Activated B cell treated with CpG ODN at 0.5 μM for 24 hours (primary cell): ENCODE measurements at regions not wholly inside any gene's neighbourhood (a gene's known extent, or its start where the extent isn't known, plus 50 kb on each side); places are given as distances from the start of the nearest gene placed in this dataset.

Experiments
- ATAC-seq: fragments of 200-7000 bp; cut with Tn5 transposase; one replicate; pipeline ENCODE4 v1.10.0; 2021; ENCODE audit warnings: low read depth, mild to moderate bottlenecking, moderate library complexity
- CTCF ChIA-PET: fragments of 350-600 bp; sonication (Branson Sonifier 250); formaldehyde crosslinking; loops from one replicate; lab custom pipeline; 2021; ENCODE audit warnings: antibody characterized with exemption; lab: Charles Lee
- POLR2A ChIA-PET: fragments of 350-600 bp; sonication (Branson Sonifier 250); formaldehyde crosslinking; loops from one replicate; lab custom pipeline; 2021; ENCODE audit warnings: antibody characterized with exemption; lab: Charles Lee
- DNase-seq: peaks from one replicate; pipeline ENCODE4 v3.0.0; 2022
- H3K27ac Mint-ChIP-seq: one replicate; pipeline ENCODE4 v1.8.0; 2020; ENCODE audit warnings: mixed read lengths
- H3K27me3 Mint-ChIP-seq: one replicate; pipeline ENCODE4 v1.8.0; 2021; ENCODE audit warnings: mixed read lengths
- H3K36me3 Mint-ChIP-seq: one replicate; pipeline ENCODE4 v1.8.0; 2021; ENCODE audit warnings: low read depth, mixed read lengths
- H3K4me1 Mint-ChIP-seq: one replicate; pipeline ENCODE4 v1.8.0; 2021; ENCODE audit warnings: mixed read lengths
- H3K4me3 Mint-ChIP-seq: one replicate; pipeline ENCODE4 v1.8.0; 2020; ENCODE audit warnings: mild to moderate bottlenecking, mixed read lengths
- H3K9me3 Mint-ChIP-seq: one replicate; pipeline ENCODE4 v1.8.0; 2020; ENCODE audit warnings: mixed read lengths
- CTCF ChIP-seq: fragments of 200-600 bp; IDR thresholded peaks from one replicate; pipeline ENCODE4 v1.8.0; 2022; ENCODE audit warnings: antibody characterized with exemption, mild to moderate bottlenecking
- intact Hi-C: fragments of 100-400 bp; cut with micrococcal nuclease; formaldehyde crosslinking; loops from one replicate; pipeline ENCODE4 v1.15.1; 2024

GRCh38 chr12:60252359-60253096, 656.7 kb downstream of the SLC16A7 start:
- ATAC-seq (no peak), DNase-seq (no peak)
- Mint-ChIP-seq H3K27me3 (no peaks in the 10 kb centered on the region), H3K4me3 (no peak overlapping the region), H3K36me3 (no peaks in the 10 kb centered on the region), H3K27ac (no peak overlapping the region), H3K4me1 (no peaks in the 10 kb centered on the region), H3K9me3 (peaks cover 2% of the 10 kb centered on the region)
- CTCF ChIA-PET, result no interaction called here
- POLR2A ChIA-PET, result no interaction called here
- no peak for TF ChIP-seq CTCF
- intact Hi-C loops, result no loop called here

- Mint-ChIP-seq H3K4me3 (no peak overlapping the region), H3K9me3 (no peaks in the 10 kb centered on the region), H3K27ac (no peak overlapping the region), H3K27me3 (no peaks in the 10 kb centered on the region), H3K4me1 (no peaks in the 10 kb centered on the region), H3K36me3 (no peaks in the 10 kb centered on the region)
- POLR2A ChIA-PET, result no interaction called here
- CTCF ChIA-PET, result no interaction called here
- no peak for TF ChIP-seq CTCF
- intact Hi-C loops, result no loop called here
- DNase-seq (no peak), ATAC-seq (no peak)
Measured at GRCh38 chr12:60255044-60255443, 659.2 kb downstream of the SLC16A7 start.

- no peak for TF ChIP-seq CTCF
- no peaks in the 10 kb centered on the region for H3K27me3 Mint-ChIP-seq
- DNase-seq, result no peak
- H3K4me1 Mint-ChIP-seq, result no peaks in the 10 kb centered on the region
- ATAC-seq, result no peak
- H3K36me3 Mint-ChIP-seq, result no peaks in the 10 kb centered on the region
- POLR2A ChIA-PET, result no interaction called here
- CTCF ChIA-PET, result no interaction called here
- H3K4me3 Mint-ChIP-seq, result no peak overlapping the region
- no peaks in the 10 kb centered on the region for H3K9me3 Mint-ChIP-seq
- H3K27ac Mint-ChIP-seq, result no peak overlapping the region
- intact Hi-C loops, result no loop called here
Measured at GRCh38 chr12:60257063-60257462, 661.2 kb downstream of the SLC16A7 start.

- DNase-seq, result no peak
- ATAC-seq, result no peak
- TF ChIP-seq CTCF, result no peak
- Mint-ChIP-seq H3K36me3 (no peaks in the 10 kb centered on the region), H3K4me3 (no peak overlapping the region), H3K9me3 (peaks cover under 1% of the 10 kb centered on the region), H3K27me3 (no peaks in the 10 kb centered on the region), H3K4me1 (no peaks in the 10 kb centered on the region), H3K27ac (no peak overlapping the region)
- intact Hi-C loops, result no loop called here
- ChIA-PET CTCF (no interaction called here), POLR2A (no interaction called here)
Measured at GRCh38 chr12:60259225-60259624, 663.4 kb downstream of the SLC16A7 start.

- H3K4me1 Mint-ChIP-seq, result no peaks in the 10 kb centered on the region
- ChIA-PET POLR2A (no interaction called here), CTCF (no interaction called here)
- peaks cover 3% of the 10 kb centered on the region for H3K9me3 Mint-ChIP-seq
- no peak overlapping the region for H3K4me3 Mint-ChIP-seq
- H3K36me3 Mint-ChIP-seq, result no peaks in the 10 kb centered on the region
- no peak for DNase-seq
- no peaks in the 10 kb centered on the region for H3K27me3 Mint-ChIP-seq
- H3K27ac Mint-ChIP-seq, result no peak overlapping the region
- TF ChIP-seq CTCF, result no peak
- intact Hi-C loops, result no loop called here
- no peak for ATAC-seq
Measured at GRCh38 chr12:60262378-60262777, 666.5 kb downstream of the SLC16A7 start.
